ENCODE measurements at regions not wholly inside any gene's neighbourhood (a gene's known extent, or its start where the extent isn't known, plus 50 kb on each side); places are given as distances from the start of the nearest gene placed in this dataset.

GRCh38 chr3:150147776-150148175 lies 177.1 kb upstream of the PFN2 start:
- no peak overlapping the region for H3K4me3 ChIP-seq (ENCODE audit: low read length)
- Mint-ChIP-seq H3K4me3 (no peak overlapping the region), H3K36me3 (no peaks in the 10 kb centered on the region), H3K27me3 (ENCODE audit: low read depth in 2 of 2) (peaks cover 5 to 26% of the 10 kb centered on the region in 2 donors), H3K4me1 (peaks cover 0 to 8% of the 10 kb centered on the region in 2 donors), H3K9me3 (peaks cover 0 to 2% of the 10 kb centered on the region in 2 donors), H3K27ac (no peak overlapping the region)
- DNase-seq = no peak
- H3K27me3 ChIP-seq (ENCODE audit: control insufficient read depth, insufficient read depth, low read length) = peaks cover 3% of the 10 kb centered on the region
- no peak for ATAC-seq
- H3K4me1 ChIP-seq (ENCODE audit: control insufficient read depth, insufficient read depth, low read length) = no peaks in the 10 kb centered on the region
- H3K36me3 ChIP-seq (ENCODE audit: control insufficient read depth, insufficient read depth, low read length) = no peaks in the 10 kb centered on the region
- no peaks in the 10 kb centered on the region for H3K9me3 ChIP-seq (ENCODE audit: control insufficient read depth, insufficient read depth, low read length)
- H3K27ac ChIP-seq (ENCODE audit: low read length) = no peak overlapping the region
- 89% methylated on average over 5 of the region's 5 CpGs for WGBS (ENCODE audit: insufficient coverage)
- TF ChIP-seq CTCF (IDR thresholded peaks at IDR 0.05) = no peak
- intact Hi-C loops (cut with micrococcal nuclease) = no loop called here

GRCh38 chr3:150146991-150147761 lies 176.5 kb upstream of the PFN2 start:
- Mint-ChIP-seq H3K4me3 (no peak overlapping the region), H3K27ac (no peak overlapping the region), H3K36me3 (no peaks in the 10 kb centered on the region), H3K4me1 (peaks cover 0 to 8% of the 10 kb centered on the region in 2 donors), H3K27me3 (ENCODE audit: low read depth in 2 of 2) (peaks cover 5 to 22% of the 10 kb centered on the region in 2 donors), H3K9me3 (peaks cover 0 to 2% of the 10 kb centered on the region in 2 donors)
- no peak overlapping the region for H3K4me3 ChIP-seq (ENCODE audit: low read length)
- no peak for ATAC-seq
- H3K9me3 ChIP-seq (ENCODE audit: control insufficient read depth, insufficient read depth, low read length) = no peaks in the 10 kb centered on the region
- WGBS (ENCODE audit: insufficient coverage) = 70% methylated on average over 9 of the region's 10 CpGs
- peaks cover 2% of the 10 kb centered on the region for H3K27me3 ChIP-seq (ENCODE audit: control insufficient read depth, insufficient read depth, low read length)
- DNase-seq = no peak
- H3K27ac ChIP-seq (ENCODE audit: low read length) = no peak overlapping the region
- no peak for TF ChIP-seq CTCF (IDR thresholded peaks at IDR 0.05)
- H3K4me1 ChIP-seq (ENCODE audit: control insufficient read depth, insufficient read depth, low read length) = no peaks in the 10 kb centered on the region
- H3K36me3 ChIP-seq (ENCODE audit: control insufficient read depth, insufficient read depth, low read length) = no peaks in the 10 kb centered on the region
- intact Hi-C loops (cut with micrococcal nuclease) = no loop called here

GRCh38 chr3:150145659-150146058 lies 175.0 kb upstream of the PFN2 start:
- no peaks in the 10 kb centered on the region for H3K27me3 ChIP-seq (ENCODE audit: control insufficient read depth, insufficient read depth, low read length)
- Mint-ChIP-seq H3K9me3 (no peaks in the 10 kb centered on the region), H3K4me1 (peaks cover 0 to 8% of the 10 kb centered on the region in 2 donors), H3K27ac (no peak overlapping the region), H3K36me3 (no peaks in the 10 kb centered on the region), H3K4me3 (no peak overlapping the region), H3K27me3 (ENCODE audit: low read depth in 2 of 2) (peaks cover 2 to 7% of the 10 kb centered on the region in 2 donors)
- no peak for TF ChIP-seq CTCF (IDR thresholded peaks at IDR 0.05)
- H3K36me3 ChIP-seq (ENCODE audit: control insufficient read depth, insufficient read depth, low read length) = no peaks in the 10 kb centered on the region
- WGBS (ENCODE audit: insufficient coverage) = 94% methylated on average over 3 of the region's 3 CpGs
- intact Hi-C loops (cut with micrococcal nuclease) = no loop called here
- H3K9me3 ChIP-seq (ENCODE audit: control insufficient read depth, insufficient read depth, low read length) = no peaks in the 10 kb centered on the region
- no peaks in the 10 kb centered on the region for H3K4me1 ChIP-seq (ENCODE audit: control insufficient read depth, insufficient read depth, low read length)
- no peak overlapping the region for H3K4me3 ChIP-seq (ENCODE audit: low read length)
- H3K27ac ChIP-seq (ENCODE audit: low read length) = no peak overlapping the region
- no peak for DNase-seq
- ATAC-seq = no peak

Data from natural killer cell (primary cell).